Stimulated activated CD8-positive, alpha-beta memory T cell treated with anti-CD3 and anti-CD28 coated beads, Interleukin-2, amount 100 ng/mL, for 48 hours (primary cell): ENCODE measurements at regions not wholly inside any gene's neighbourhood (a gene's known extent, or its start where the extent isn't known, plus 50 kb on each side); places are given as distances from the start of the nearest gene placed in this dataset.

ENCODE experiments used
- DNase-seq, 2 donors: peaks; one replicate each; pipeline ENCODE4 v3.0.0-alpha.2; 2020; ENCODE audit warnings: low read depth in 2 of 2

- DNase-seq: no peak
Observed at GRCh38 chr6:4587171-4587570, 189.0 kb upstream of the CDYL start.

- DNase-seq: no peak
Observed at GRCh38 chr6:4586469-4586859, 189.7 kb upstream of the CDYL start.

GRCh38 chr6:4585682-4586468 lies 190.3 kb upstream of the CDYL start:
- no peak for DNase-seq

- DNase-seq: no peak
Observed at GRCh38 chr6:4584801-4585200, 191.4 kb upstream of the CDYL start.

- no peak for DNase-seq
Observed at GRCh38 chr6:4582506-4583417, 193.4 kb upstream of the CDYL start.

- DNase-seq: no peak
Observed at GRCh38 chr6:4581468-4582385, 194.5 kb upstream of the CDYL start.

- DNase-seq: no peak
Observed at GRCh38 chr6:4580361-4580760, 195.8 kb upstream of the CDYL start.

GRCh38 chr6:4577406-4577805 lies 198.8 kb upstream of the CDYL start:
- DNase-seq: no peak

GRCh38 chr6:4575714-4576113 lies 200.5 kb upstream of the CDYL start:
- DNase-seq: no peak

GRCh38 chr6:4574007-4574406 lies 202.2 kb upstream of the CDYL start:
- no peak for DNase-seq

GRCh38 chr6:4571011-4571410 lies 205.2 kb upstream of the CDYL start:
- no peak for DNase-seq

GRCh38 chr6:4568138-4568537 lies 208.1 kb upstream of the CDYL start:
- DNase-seq: no peak

GRCh38 chr6:4567141-4567540 lies 209.1 kb upstream of the CDYL start:
- DNase-seq: no peak

GRCh38 chr6:4565301-4566250 lies 210.6 kb upstream of the CDYL start:
- no peak for DNase-seq

GRCh38 chr6:4564801-4565271 lies 211.4 kb upstream of the CDYL start:
- DNase-seq: no peak

- DNase-seq: no peak
Observed at GRCh38 chr6:4563877-4564276, 212.3 kb upstream of the CDYL start.

- DNase-seq: no peak
Observed at GRCh38 chr6:4563156-4563555, 213.0 kb upstream of the CDYL start.

GRCh38 chr6:4561773-4562400 lies 214.3 kb upstream of the CDYL start:
- no peak for DNase-seq

- no peak for DNase-seq
Observed at GRCh38 chr6:4561078-4561435, 215.1 kb upstream of the CDYL start.
